K562 (cell line): ENCODE measurements at regions not wholly inside any gene's neighbourhood (a gene's known extent, or its start where the extent isn't known, plus 50 kb on each side); places are given as distances from the start of the nearest gene placed in this dataset.

Experiments used
- ATAC-seq: fragments of 200-7000 bp; cut with Tn5 transposase; 3 replicates; pipeline ENCODE4 v1.9.1; 2020; ENCODE audit warnings: moderate library complexity
- BruUV-seq: library from RNA; stranded (reverse); fragments of 400-500 nt; replicated peaks from 2 replicates; lab custom pipeline; 2021; lab: Mats Ljungman, UMichigan
- CTCF ChIA-PET: fragments of 300-600 bp; formaldehyde crosslinking; extraction: SDS; loops from one replicate; lab custom pipeline; 2021; ENCODE audit warnings: low intra/inter-chr PET ratio; lab: Yijun Ruan, JAX
- POLR2A ChIA-PET: fragments of 300-600, 350-650 bp; sonication (Branson Sonifier 250); formaldehyde crosslinking; extraction: SDS; loops from one replicate; lab custom pipeline; 2021; ENCODE audit warnings: antibody characterized with exemption, inconsistent platforms; lab: Yijun Ruan, JAX
- DNase-seq, 4 experiments: peaks; one replicate each; pipeline versions ENCODE4 v3.0.0 to v3.0.0-alpha.2; 2011 to 2018; ENCODE audit warnings: low spot score in 3 of 4, mixed read lengths in 3 of 4; ENCODE audit errors: extremely low read depth in 1 of 4
- FAIRE-seq: peaks from 2 replicates; lab custom pipeline; 2011; peaks lifted over from hg19 to GRCh38; lab: Jason Lieb, UNC
- H2AFZ ChIP-seq: 2 replicates; pipeline ENCODE4 v1.6.0; 2011; ENCODE audit warnings: low read depth, low read length, control low read depth, inconsistent platforms
- H3K27ac ChIP-seq: fragments of 200-600 bp; 3 replicates; pipeline ENCODE4 v1.8.0; 2011; ENCODE audit warnings: low read depth, mild to moderate bottlenecking, control low read depth, inconsistent platforms, low read length, moderate library complexity, mixed read lengths; ENCODE audit errors: extremely low read depth
- H3K27me3 ChIP-seq, 2 experiments: fragments of 300-600 bp in 1 of 2; 2 replicates in 1 of 2; 3 replicates in 1 of 2; pipeline versions ENCODE4 v1.6.0 to v1.8.0; 2011; ENCODE audit warnings: inconsistent platforms in 2 of 2, low read length in 2 of 2, mild to moderate bottlenecking in 1 of 2, mixed read lengths in 1 of 2, moderate library complexity in 1 of 2; ENCODE audit not compliant: control insufficient read depth in 2 of 2, insufficient read depth in 2 of 2
- H3K36me3 ChIP-seq: fragments of 300-600 bp; 3 replicates; pipeline ENCODE4 v1.8.0; 2011; ENCODE audit warnings: mild to moderate bottlenecking, low read length, inconsistent platforms; ENCODE audit not compliant: control insufficient read depth, insufficient read depth
- H3K4me1 ChIP-seq, 2 experiments: fragments of 200-600 bp in 1 of 2; replicated peaks in 1 of 2; 2 replicates in 1 of 2; 3 replicates in 1 of 2; pipeline versions ENCODE4 v1.5.1 to v1.8.0; 2011; ENCODE audit warnings: inconsistent platforms in 2 of 2, low read length in 2 of 2, mild to moderate bottlenecking in 1 of 2, mixed read lengths in 1 of 2, moderate library complexity in 1 of 2; ENCODE audit not compliant: control insufficient read depth in 2 of 2, insufficient read depth in 2 of 2
- H3K4me2 ChIP-seq: 2 replicates; pipeline ENCODE4 v1.6.1; 2011; ENCODE audit warnings: low read length, control low read depth, inconsistent platforms, mixed read lengths; ENCODE audit not compliant: insufficient read depth
- H3K4me3 ChIP-seq: fragments of 200-600 bp; sonication (generic), shearing (Covaris generic); 2 replicates; pipeline ENCODE4 v1.5.1; 2016; ENCODE audit warnings: control low read depth, inconsistent platforms
- H3K79me2 ChIP-seq: fragments of 200-600 bp; 3 replicates; pipeline ENCODE4 v1.8.0; 2011; ENCODE audit warnings: low read length, inconsistent platforms; ENCODE audit not compliant: control insufficient read depth, insufficient read depth
- H3K9ac ChIP-seq, 2 experiments: 2 replicates each; pipeline versions ENCODE4 v1.6.0 to v1.6.1; 2011; ENCODE audit warnings: low read depth in 2 of 2, low read length in 2 of 2, control low read depth in 1 of 2, inconsistent platforms in 1 of 2, mild to moderate bottlenecking in 1 of 2, mixed read lengths in 1 of 2; ENCODE audit not compliant: insufficient read depth in 1 of 2
- H3K9me1 ChIP-seq: one replicate; pipeline ENCODE4 v1.6.0; 2011; ENCODE audit warnings: inconsistent platforms, mild to moderate bottlenecking, low read length, moderate library complexity; ENCODE audit not compliant: control insufficient read depth, insufficient read depth
- H3K9me3 ChIP-seq: replicated peaks from 2 replicates; pipeline ENCODE4 v1.5.1; 2011; ENCODE audit warnings: low read depth, low read length, inconsistent platforms; ENCODE audit not compliant: control insufficient read depth, insufficient read depth
- H4K20me1 ChIP-seq: replicated peaks from 2 replicates; pipeline ENCODE4 v1.6.1; 2011; ENCODE audit warnings: low read length, inconsistent platforms, mixed read lengths; ENCODE audit not compliant: control insufficient read depth, insufficient read depth
- FOXK1 ChIP-seq: sonication (generic); formaldehyde crosslinking; IDR thresholded peaks from 2 replicates; pipeline ENCODE4 v1.8.0; 2022; ENCODE audit warnings: missing genetic modification reagents, mild to moderate bottlenecking, borderline replicate concordance
- ZFP1 ChIP-seq: fragments of 450-650 bp; formaldehyde crosslinking; IDR thresholded peaks from 2 replicates; pipeline ENCODE4 v1.4.0; 2020; ENCODE audit warnings: mild to moderate bottlenecking, mixed read lengths
- WGBS: fragments of 100-300 bp; shearing (Covaris generic); methylation state at CpG from one replicate; pipeline ENCODE4 v1.1.6; 2016; ENCODE audit warnings: low coverage, mixed read lengths; ENCODE audit not compliant: insufficient coverage; ENCODE audit errors: missing lambda C conversion rate; 5-methylcytosine and 5-hydroxymethylcytosine counted together
- in situ Hi-C: fragments of 300-500 bp; cut with MboI; formaldehyde crosslinking; loops from 4 replicates; pipeline ENCODE4 v1.15.0; 2018; ENCODE audit warnings: inconsistent platforms, mixed read lengths
- intact Hi-C: fragments of 100-400 bp; cut with micrococcal nuclease; formaldehyde crosslinking; loops from 2 replicates; pipeline ENCODE4 v1.14.2; 2022
- TF ChIP-seq, protein P1 (sequence below): sonication (generic); formaldehyde crosslinking; IDR thresholded peaks from 2 replicates; pipeline ENCODE4 v1.8.0; 2023; ENCODE audit warnings: mild to moderate bottlenecking, missing genetic modification reagents

DNA sequence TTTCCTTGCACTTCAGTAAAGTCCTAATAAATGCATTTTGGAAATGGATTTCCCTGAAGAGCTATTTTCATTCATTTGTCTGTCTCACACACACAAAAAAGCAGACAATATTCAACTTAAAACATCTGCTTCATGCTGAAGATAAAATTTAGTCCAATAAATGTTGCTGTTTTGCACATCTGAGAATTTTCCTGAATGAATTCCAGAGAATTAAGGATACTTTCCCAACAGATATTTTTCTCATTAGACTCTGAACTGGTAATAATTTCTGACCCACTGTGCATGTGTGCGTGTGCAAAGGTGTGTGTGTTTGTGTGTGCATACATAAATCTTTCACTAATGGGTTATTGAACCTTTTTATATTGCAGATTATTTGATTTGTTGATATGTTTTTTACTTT lies 390.2 kb upstream of the TMEFF2 start:
- H3K36me3 ChIP-seq = no peaks in the 10 kb centered on the region
- no peak for ATAC-seq
- ChIA-PET POLR2A (no interaction called here), CTCF (no interaction called here)
- intact Hi-C loops (no loop called here), in situ Hi-C loops (no loop called here)
- no peaks in the 10 kb centered on the region for H4K20me1 ChIP-seq
- no peaks in the 10 kb centered on the region for H3K4me1 ChIP-seq
- WGBS = no CpG with 5 or more reads among the region's 1 CpG
- no peak for FAIRE-seq
- no peaks in the 10 kb centered on the region for H3K9me3 ChIP-seq
- no peaks in the 10 kb centered on the region for H3K9me1 ChIP-seq
- no peak overlapping the region for H3K4me3 ChIP-seq
- TF ChIP-seq FOXK1 (CRISPR knock-in tag) (no peak), ZFP1 (CRISPR knock-in tag) (no peak)
- TF ChIP-seq, protein P1, sequence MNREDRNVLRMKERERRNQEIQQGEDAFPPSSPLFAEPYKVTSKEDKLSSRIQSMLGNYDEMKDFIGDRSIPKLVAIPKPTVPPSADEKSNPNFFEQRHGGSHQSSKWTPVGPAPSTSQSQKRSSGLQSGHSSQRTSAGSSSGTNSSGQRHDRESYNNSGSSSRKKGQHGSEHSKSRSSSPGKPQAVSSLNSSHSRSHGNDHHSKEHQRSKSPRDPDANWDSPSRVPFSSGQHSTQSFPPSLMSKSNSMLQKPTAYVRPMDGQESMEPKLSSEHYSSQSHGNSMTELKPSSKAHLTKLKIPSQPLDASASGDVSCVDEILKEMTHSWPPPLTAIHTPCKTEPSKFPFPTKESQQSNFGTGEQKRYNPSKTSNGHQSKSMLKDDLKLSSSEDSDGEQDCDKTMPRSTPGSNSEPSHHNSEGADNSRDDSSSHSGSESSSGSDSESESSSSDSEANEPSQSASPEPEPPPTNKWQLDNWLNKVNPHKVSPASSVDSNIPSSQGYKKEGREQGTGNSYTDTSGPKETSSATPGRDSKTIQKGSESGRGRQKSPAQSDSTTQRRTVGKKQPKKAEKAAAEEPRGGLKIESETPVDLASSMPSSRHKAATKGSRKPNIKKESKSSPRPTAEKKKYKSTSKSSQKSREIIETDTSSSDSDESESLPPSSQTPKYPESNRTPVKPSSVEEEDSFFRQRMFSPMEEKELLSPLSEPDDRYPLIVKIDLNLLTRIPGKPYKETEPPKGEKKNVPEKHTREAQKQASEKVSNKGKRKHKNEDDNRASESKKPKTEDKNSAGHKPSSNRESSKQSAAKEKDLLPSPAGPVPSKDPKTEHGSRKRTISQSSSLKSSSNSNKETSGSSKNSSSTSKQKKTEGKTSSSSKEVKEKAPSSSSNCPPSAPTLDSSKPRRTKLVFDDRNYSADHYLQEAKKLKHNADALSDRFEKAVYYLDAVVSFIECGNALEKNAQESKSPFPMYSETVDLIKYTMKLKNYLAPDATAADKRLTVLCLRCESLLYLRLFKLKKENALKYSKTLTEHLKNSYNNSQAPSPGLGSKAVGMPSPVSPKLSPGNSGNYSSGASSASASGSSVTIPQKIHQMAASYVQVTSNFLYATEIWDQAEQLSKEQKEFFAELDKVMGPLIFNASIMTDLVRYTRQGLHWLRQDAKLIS (CRISPR knock-in tag) = no peak
- no peaks in the 10 kb centered on the region for H3K27me3 ChIP-seq
- H2AFZ ChIP-seq = no peak overlapping the region
- no peak overlapping the region for H3K9ac ChIP-seq
- H3K27ac ChIP-seq = no peak overlapping the region
- no peaks in the 10 kb centered on the region for H3K79me2 ChIP-seq
- BruUV-seq = no TSS peak
- no peak for DNase-seq
- no peak overlapping the region for H3K4me2 ChIP-seq
